ENCODE measurements at regions not wholly inside any gene's neighbourhood (a gene's known extent, or its start where the extent isn't known, plus 50 kb on each side); places are given as distances from the start of the nearest gene placed in this dataset.

GRCh38 chr17:33769066-33769465, 476.0 kb upstream of the ASIC2 start:
- dilution Hi-C loops (cut with MboI; ENCODE audit: extremely low pct_ligation_motif_present, low sequenced_read_pairs): no loop called here
- no TSS peak for BruUV-seq (replicated peaks)
- intact Hi-C loops (cut with micrococcal nuclease): no loop called here
- no peaks in the 10 kb centered on the region for H4K20me1 ChIP-seq (replicated peaks; ENCODE audit: control insufficient read depth, extremely low read depth, insufficient read depth, low read length)
- TF ChIP-seq CTCF (IDR thresholded peaks at IDR 0.05; ENCODE audit: extremely low read depth in 1 of 2, insufficient read depth in 1 of 2, low read depth in 1 of 2, low read length in 2 of 2) (no peak), FOS (IDR thresholded peaks at IDR 0.05; ENCODE audit: borderline replicate concordance, insufficient read depth, low read length) (no peak), POLR2A (IDR thresholded peaks at IDR 0.05; ENCODE audit: low read depth, low read length) (no peak), MAX (IDR thresholded peaks at IDR 0.05; ENCODE audit: insufficient read depth, insufficient read length) (no peak), JUN (IDR thresholded peaks at IDR 0.05; ENCODE audit: borderline replicate concordance, insufficient read depth, insufficient read length, low read depth) (no peak), POLR2AphosphoS5 (IDR thresholded peaks at IDR 0.05; ENCODE audit: insufficient read depth, low read depth, low read length) (no peak), GATA2 (IDR thresholded peaks at IDR 0.05; ENCODE audit: insufficient read depth, insufficient read length, low read depth, low read length) (no peak), MYC (IDR thresholded peaks at IDR 0.05; ENCODE audit: low read depth, low read length) (no peak), EZH2 (IDR thresholded peaks at IDR 0.05; ENCODE audit: borderline replicate concordance, low read depth, low read length, severe bottlenecking) (no peak)
- H3K9ac ChIP-seq (replicated peaks; ENCODE audit: extremely low read depth, insufficient read depth, low read length): no peak overlapping the region
- no peak overlapping the region for H3K4me2 ChIP-seq (ENCODE audit: insufficient read depth, low read length)
- H2AFZ ChIP-seq (ENCODE audit: low read depth, low read length): no peak overlapping the region
- H3K4me1 ChIP-seq (ENCODE audit: control insufficient read depth, extremely low read depth, insufficient read depth, low read length): no peaks in the 10 kb centered on the region
- ChIA-PET CTCF (no interaction called here), POLR2A (no interaction called here)
- no peaks in the 10 kb centered on the region for H3K79me2 ChIP-seq (ENCODE audit: control insufficient read depth, insufficient read depth, low read length)
- H3K27me3 ChIP-seq (ENCODE audit: control insufficient read depth in 2 of 2, insufficient read depth in 2 of 2, low read length in 2 of 2): no peaks in the 10 kb centered on the region
- no peaks in the 10 kb centered on the region for H3K9me1 ChIP-seq (replicated peaks; ENCODE audit: control insufficient read depth, extremely low read depth, insufficient read depth, low read length)
- H3K36me3 ChIP-seq (ENCODE audit: control insufficient read depth in 2 of 2, extremely low read depth in 1 of 2, insufficient read depth in 2 of 2, low read length in 2 of 2): no peaks in the 10 kb centered on the region
- FAIRE-seq (no peak), DNase-seq (ENCODE audit: low read depth, low spot score) (no peak)
- H3K9me3 ChIP-seq (replicated peaks; ENCODE audit: control insufficient read depth, insufficient read depth, low read length): no peaks in the 10 kb centered on the region
- no peak overlapping the region for H3K27ac ChIP-seq (ENCODE audit: insufficient read depth, low read depth, low read length)
- no peak overlapping the region for H3K4me3 ChIP-seq (replicated peaks in 1 of 3; ENCODE audit: insufficient read depth in 1 of 3, low read depth in 1 of 3, low read length in 3 of 3)

Measured in endothelial cell of umbilical vein (primary cell).